OCI-LY7 (cell line): ENCODE measurements at regions not wholly inside any gene's neighbourhood (a gene's known extent, or its start where the extent isn't known, plus 50 kb on each side); places are given as distances from the start of the nearest gene placed in this dataset.

ENCODE experiments used
- BruUV-seq: library from RNA; stranded (reverse); fragments of 400-500 nt; replicated peaks from 2 replicates; lab custom pipeline; 2021; lab: Mats Ljungman, UMichigan
- CTCF ChIA-PET: fragments of 300-600 bp; sonication (Branson Sonifier 250); formaldehyde crosslinking; loops from one replicate; lab custom pipeline; 2022; ENCODE audit warnings: antibody characterized with exemption; ENCODE audit not compliant: unreplicated experiment; lab: Charles Lee
- POLR2A ChIA-PET: fragments of 300-600 bp; sonication (Branson Sonifier 250); formaldehyde crosslinking; loops from one replicate; lab custom pipeline; 2022; ENCODE audit warnings: antibody characterized with exemption; lab: Charles Lee
- DNase-seq: peaks from one replicate; pipeline ENCODE4 v3.0.0-alpha.2; 2015; ENCODE audit warnings: low spot score
- H2AFZ ChIP-seq: fragments of 200-600 bp; sonication (generic), shearing (Covaris generic); 2 replicates; pipeline ENCODE4 v1.6.1; 2014; ENCODE audit warnings: mild to moderate bottlenecking, antibody characterized with exemption, low read length, moderate library complexity
- H3K27ac ChIP-seq: fragments of 200-600 bp; sonication (generic); 2 replicates; pipeline ENCODE4 v1.5.1; 2014; ENCODE audit warnings: mixed run types, low read depth, mild to moderate bottlenecking, moderate library complexity, low read length, inconsistent platforms; ENCODE audit not compliant: poor library complexity, severe bottlenecking
- H3K36me3 ChIP-seq: fragments of 200-600 bp; sonication (generic); 2 replicates; pipeline ENCODE4 v1.6.1; 2014; ENCODE audit warnings: mild to moderate bottlenecking, antibody characterized with exemption, low read length, moderate library complexity, mixed read lengths; ENCODE audit not compliant: insufficient read depth
- H3K4me1 ChIP-seq: fragments of 200-600 bp; sonication (generic); 2 replicates; pipeline ENCODE4 v1.5.1; 2014; ENCODE audit warnings: mild to moderate bottlenecking, low read length; ENCODE audit not compliant: insufficient read depth, poor library complexity, severe bottlenecking
- H3K4me2 ChIP-seq: fragments of 200-600 bp; sonication (generic); 2 replicates; pipeline ENCODE4 v1.6.1; 2014; ENCODE audit warnings: mild to moderate bottlenecking, low read length
- H3K4me3 ChIP-seq: fragments of 200-600 bp; sonication (generic); 2 replicates; pipeline ENCODE4 v1.5.1; 2014; ENCODE audit warnings: mild to moderate bottlenecking, low read depth, low read length; ENCODE audit not compliant: poor library complexity, severe bottlenecking
- H3K79me2 ChIP-seq: fragments of 200-600 bp; sonication (generic); 2 replicates; pipeline ENCODE4 v1.6.1; 2016; ENCODE audit warnings: low read depth, mild to moderate bottlenecking, low read length, moderate library complexity, mixed read lengths; ENCODE audit not compliant: insufficient read depth
- H3K9me2 ChIP-seq: fragments of 200-600 bp; sonication (generic); 2 replicates; pipeline ENCODE4 v1.6.1; 2016; ENCODE audit warnings: mild to moderate bottlenecking, low read length, mixed read lengths; ENCODE audit not compliant: insufficient read depth
- H3K9me3 ChIP-seq: fragments of 200-600 bp; sonication (generic); 2 replicates; pipeline ENCODE4 v1.6.1; 2014; ENCODE audit warnings: mild to moderate bottlenecking, mixed run types, low read length, mixed read lengths
- H4K20me1 ChIP-seq: fragments of 200-600 bp; sonication (generic); 2 replicates; pipeline ENCODE4 v1.6.1; 2014; ENCODE audit warnings: mild to moderate bottlenecking, antibody characterized with exemption, low read length, moderate library complexity, mixed read lengths; ENCODE audit not compliant: insufficient read depth
- CTCF ChIP-seq: fragments of 200-600 bp; sonication (generic); conservative IDR thresholded peaks from 2 replicates; pipeline ENCODE4 v1.5.1; 2014; ENCODE audit warnings: mild to moderate bottlenecking, antibody characterized with exemption, low read length, moderate library complexity, mixed read lengths
- EZH2phosphoT487 ChIP-seq: fragments of 200-600 bp; sonication (generic); IDR thresholded peaks from 2 replicates; pipeline ENCODE4 v1.6.1; 2018; ENCODE audit warnings: low read depth, borderline replicate concordance, mild to moderate bottlenecking, mixed run types, antibody characterized with exemption, low read length, moderate library complexity, mixed read lengths
- intact Hi-C: fragments of 100-400 bp; cut with micrococcal nuclease; formaldehyde crosslinking; loops from one replicate; pipeline ENCODE4 v1.10.0; 2022; ENCODE audit not compliant: unreplicated experiment

GRCh38 chr14:104514156-104514848 lies 65.3 kb upstream of the C14orf180 start:
- ChIA-PET POLR2A (no interaction called here), CTCF (no interaction called here)
- no peak for DNase-seq
- Histone ChIP-seq H3K9me3 (no peaks in the 10 kb centered on the region), H3K9me2 (no peaks in the 10 kb centered on the region), H2AFZ (no peak overlapping the region), H3K4me3 (no peak overlapping the region), H3K4me1 (no peaks in the 10 kb centered on the region), H3K27ac (no peak overlapping the region), H3K36me3 (no peaks in the 10 kb centered on the region), H4K20me1 (no peaks in the 10 kb centered on the region), H3K79me2 (no peaks in the 10 kb centered on the region), H3K4me2 (no peak overlapping the region)
- intact Hi-C loops = no loop called here
- BruUV-seq = no TSS peak
- no peak for TF ChIP-seq CTCF
- no peak for TF ChIP-seq EZH2phosphoT487

DNA sequence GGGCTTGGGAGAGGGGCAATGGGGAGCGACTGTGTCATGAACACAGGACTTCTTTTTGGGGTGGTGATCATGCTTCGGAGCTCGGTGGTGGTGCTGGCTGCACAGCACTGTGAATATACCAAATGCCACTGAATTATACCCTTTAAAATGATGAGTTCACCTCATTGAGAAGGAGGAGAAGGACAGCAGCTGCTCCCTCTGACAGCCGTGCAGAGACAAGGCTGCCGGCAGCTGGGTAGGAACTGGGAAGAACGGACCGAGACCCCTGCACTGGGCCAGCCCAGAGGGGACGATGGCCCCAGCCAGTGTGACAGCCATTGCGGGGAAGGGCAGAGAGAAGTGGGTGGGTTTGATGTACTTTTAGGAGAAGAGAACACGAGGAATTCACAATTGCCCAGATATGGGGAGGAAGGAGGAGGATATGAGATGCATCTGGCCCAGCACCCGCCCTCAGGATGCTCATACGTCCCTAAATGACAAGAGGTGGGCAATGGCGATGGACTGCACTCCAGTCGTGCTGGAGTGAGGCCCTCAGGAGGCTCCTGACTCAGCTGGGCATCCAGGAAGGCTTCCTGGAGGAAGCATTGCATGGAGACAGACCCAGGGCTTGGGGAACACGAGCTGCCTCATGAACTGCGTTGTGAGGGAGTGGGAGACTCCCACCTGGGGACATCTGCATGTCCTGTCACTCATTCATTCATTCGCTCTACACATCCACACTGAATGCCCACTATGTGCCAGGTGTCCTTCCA lies 64.3 kb upstream of the C14orf180 start:
- Histone ChIP-seq H4K20me1 (no peaks in the 10 kb centered on the region), H2AFZ (no peak overlapping the region), H3K4me2 (no peak overlapping the region), H3K36me3 (no peaks in the 10 kb centered on the region), H3K4me3 (no peak overlapping the region), H3K9me3 (no peaks in the 10 kb centered on the region), H3K27ac (no peak overlapping the region), H3K9me2 (no peaks in the 10 kb centered on the region), H3K4me1 (no peaks in the 10 kb centered on the region), H3K79me2 (no peaks in the 10 kb centered on the region)
- TF ChIP-seq EZH2phosphoT487 (no peak), CTCF (no peak)
- POLR2A ChIA-PET = no interaction called here
- no TSS peak for BruUV-seq
- intact Hi-C loops = no loop called here
- DNase-seq = no peak
- CTCF ChIA-PET = no interaction called here
